ENCODE measurements at regions not wholly inside any gene's neighbourhood (a gene's known extent, or its start where the extent isn't known, plus 50 kb on each side); places are given as distances from the start of the nearest gene placed in this dataset.

- no peak overlapping the region for H3K4me2 ChIP-seq (ENCODE audit: low read depth, low read length)
- H3K4me3 ChIP-seq (ENCODE audit: low read length), result no peak overlapping the region
- H3K27me3 ChIP-seq (replicated peaks; ENCODE audit: insufficient read depth, low read length), result no peaks in the 10 kb centered on the region
- no peaks in the 10 kb centered on the region for H3K9me3 ChIP-seq (replicated peaks; ENCODE audit: insufficient read depth, low read length)
- no peaks in the 10 kb centered on the region for H3K9me2 ChIP-seq (replicated peaks; ENCODE audit: insufficient read depth, low read length)
- H3K9ac ChIP-seq (ENCODE audit: low read length), result no peak overlapping the region
- no peaks in the 10 kb centered on the region for H3F3A ChIP-seq (ENCODE audit: insufficient read depth, low read length)
- H3K79me2 ChIP-seq (ENCODE audit: low read length), result no peaks in the 10 kb centered on the region
- H2AFZ ChIP-seq (ENCODE audit: low read length), result no peak overlapping the region
- TF ChIP-seq CTCF (IDR thresholded peaks at IDR 0.05; ENCODE audit: low read length) (no peak), EZH2phosphoT487 (IDR thresholded peaks at IDR 0.05; ENCODE audit: low read length) (no peak)
- no peaks in the 10 kb centered on the region for H3K36me3 ChIP-seq (replicated peaks; ENCODE audit: insufficient read depth, low read length)
- DNase-seq, result no peak
- no peaks in the 10 kb centered on the region for H3K4me1 ChIP-seq (ENCODE audit: low read length)
- H4K20me1 ChIP-seq (ENCODE audit: insufficient read depth, low read length), result no peaks in the 10 kb centered on the region
- H3K27ac ChIP-seq (ENCODE audit: low read length), result no peak overlapping the region
These were observed 60.9 kb upstream of the SLC4A7 start for GRCh38 chr3:27545061-27545460.

- no peak overlapping the region for H3K4me3 ChIP-seq (ENCODE audit: low read length)
- no peak for DNase-seq
- no peak overlapping the region for H2AFZ ChIP-seq (ENCODE audit: low read length)
- H3K27ac ChIP-seq (ENCODE audit: low read length), result no peak overlapping the region
- H3K36me3 ChIP-seq (replicated peaks; ENCODE audit: insufficient read depth, low read length), result no peaks in the 10 kb centered on the region
- H3K79me2 ChIP-seq (ENCODE audit: low read length), result no peaks in the 10 kb centered on the region
- H3K9me2 ChIP-seq (replicated peaks; ENCODE audit: insufficient read depth, low read length), result no peaks in the 10 kb centered on the region
- no peaks in the 10 kb centered on the region for H3F3A ChIP-seq (ENCODE audit: insufficient read depth, low read length)
- no peak overlapping the region for H3K4me2 ChIP-seq (ENCODE audit: low read depth, low read length)
- no peaks in the 10 kb centered on the region for H4K20me1 ChIP-seq (ENCODE audit: insufficient read depth, low read length)
- H3K9me3 ChIP-seq (replicated peaks; ENCODE audit: insufficient read depth, low read length), result no peaks in the 10 kb centered on the region
- H3K9ac ChIP-seq (ENCODE audit: low read length), result no peak overlapping the region
- no peaks in the 10 kb centered on the region for H3K4me1 ChIP-seq (ENCODE audit: low read length)
- no peak for TF ChIP-seq EZH2phosphoT487 (IDR thresholded peaks at IDR 0.05; ENCODE audit: low read length)
- TF ChIP-seq CTCF (IDR thresholded peaks at IDR 0.05; ENCODE audit: low read length), result no peak
- TF ChIP-seq EZH2 (optimal IDR thresholded peaks at IDR 0.05; ENCODE audit: low read depth, low read length), result no peak
- H3K27me3 ChIP-seq (replicated peaks; ENCODE audit: insufficient read depth, low read length), result no peaks in the 10 kb centered on the region
These were observed 60.2 kb upstream of the SLC4A7 start for GRCh38 chr3:27544372-27544865.

- H3K27ac ChIP-seq (ENCODE audit: low read length), result no peak overlapping the region
- H3K79me2 ChIP-seq (ENCODE audit: low read length), result no peaks in the 10 kb centered on the region
- TF ChIP-seq CTCF (IDR thresholded peaks at IDR 0.05; ENCODE audit: low read length), result no peak
- TF ChIP-seq EZH2phosphoT487 (IDR thresholded peaks at IDR 0.05; ENCODE audit: low read length), result no peak
- TF ChIP-seq EZH2 (optimal IDR thresholded peaks at IDR 0.05; ENCODE audit: low read depth, low read length), result no peak
These were observed 58.3 kb upstream of the SLC4A7 start for GRCh38 chr3:27542476-27542875.

More at GRCh38 chr3:27542476-27542875, 58.3 kb upstream of the SLC4A7 start:
- no peaks in the 10 kb centered on the region for H3K9me3 ChIP-seq (replicated peaks; ENCODE audit: insufficient read depth, low read length)
- H3K4me2 ChIP-seq (ENCODE audit: low read depth, low read length), result no peak overlapping the region
- no peaks in the 10 kb centered on the region for H3K27me3 ChIP-seq (replicated peaks; ENCODE audit: insufficient read depth, low read length)
- H2AFZ ChIP-seq (ENCODE audit: low read length), result no peak overlapping the region
- H4K20me1 ChIP-seq (ENCODE audit: insufficient read depth, low read length), result no peaks in the 10 kb centered on the region
- no peak for DNase-seq
- no peaks in the 10 kb centered on the region for H3K36me3 ChIP-seq (replicated peaks; ENCODE audit: insufficient read depth, low read length)
- no peak overlapping the region for H3K9ac ChIP-seq (ENCODE audit: low read length)
- no peak overlapping the region for H3K4me3 ChIP-seq (ENCODE audit: low read length)
- H3F3A ChIP-seq (ENCODE audit: insufficient read depth, low read length), result no peaks in the 10 kb centered on the region
- H3K4me1 ChIP-seq (ENCODE audit: low read length), result no peaks in the 10 kb centered on the region
- no peaks in the 10 kb centered on the region for H3K9me2 ChIP-seq (replicated peaks; ENCODE audit: insufficient read depth, low read length)

Measured in MM.1S (cell line).